HG03565 (cell line): ENCODE measurements at regions not wholly inside any gene's neighbourhood (a gene's known extent, or its start where the extent isn't known, plus 50 kb on each side); places are given as distances from the start of the nearest gene placed in this dataset.

Experiments
- ATAC-seq: cut with Tn5 transposase; IDR thresholded peaks from one replicate; pipeline ENCODE4 v1.9.1; 2021; ENCODE audit warnings: mild to moderate bottlenecking, moderate library complexity; ENCODE audit not compliant: unreplicated experiment

GRCh38 chr14:29102996-29103395, 336.4 kb downstream of the FOXG1 start:
- no peak for ATAC-seq

GRCh38 chr14:29108908-29109307, 342.3 kb downstream of the FOXG1 start:
- no peak for ATAC-seq

- ATAC-seq: no peak
Observed at GRCh38 chr14:29109589-29109988, 343.0 kb downstream of the FOXG1 start.

- ATAC-seq: no peak
Observed at GRCh38 chr14:29111554-29111953, 345.0 kb downstream of the FOXG1 start.

- no peak for ATAC-seq
Observed at GRCh38 chr14:29123017-29123416, 356.4 kb downstream of the FOXG1 start.

GRCh38 chr14:29126361-29126760, 359.8 kb downstream of the FOXG1 start:
- no peak for ATAC-seq

GRCh38 chr14:29126865-29127264, 360.3 kb downstream of the FOXG1 start:
- ATAC-seq: no peak

- ATAC-seq: no peak
Observed at GRCh38 chr14:29140016-29140415, 373.4 kb downstream of the FOXG1 start.

- no peak for ATAC-seq
Observed at GRCh38 chr14:29144621-29145020, 378.0 kb downstream of the FOXG1 start.

- no peak for ATAC-seq
Observed at GRCh38 chr14:29148221-29148620, 381.6 kb downstream of the FOXG1 start.

GRCh38 chr14:29149798-29150197, 383.2 kb downstream of the FOXG1 start:
- ATAC-seq: no peak

- no peak for ATAC-seq
Observed at GRCh38 chr14:29150659-29151058, 384.1 kb downstream of the FOXG1 start.

- ATAC-seq: no peak
Observed at GRCh38 chr14:29156096-29156495, 389.5 kb downstream of the FOXG1 start.

GRCh38 chr14:29161593-29161992, 395.0 kb downstream of the FOXG1 start:
- ATAC-seq: no peak

GRCh38 chr14:29163109-29163508, 396.5 kb downstream of the FOXG1 start:
- ATAC-seq: no peak

- ATAC-seq: no peak
Observed at GRCh38 chr14:29165431-29165830, 398.8 kb downstream of the FOXG1 start.

- ATAC-seq: no peak
Observed at GRCh38 chr14:29166507-29166906, 399.9 kb downstream of the FOXG1 start.

GRCh38 chr14:29168149-29168548, 401.6 kb downstream of the FOXG1 start:
- no peak for ATAC-seq

- no peak for ATAC-seq
Observed at GRCh38 chr14:29169408-29169807, 402.8 kb downstream of the FOXG1 start.

GRCh38 chr14:29175706-29176105, 409.1 kb downstream of the FOXG1 start:
- no peak for ATAC-seq

GRCh38 chr14:29176876-29177275, 410.3 kb downstream of the FOXG1 start:
- ATAC-seq: no peak

GRCh38 chr14:29178971-29179370, 412.4 kb downstream of the FOXG1 start:
- no peak for ATAC-seq

GRCh38 chr14:29191092-29191491, 424.5 kb downstream of the FOXG1 start:
- ATAC-seq: no peak

- ATAC-seq: no peak
Observed at GRCh38 chr14:29197557-29197956, 431.0 kb downstream of the FOXG1 start.
